IMR-90 (cell line): ENCODE measurements at regions not wholly inside any gene's neighbourhood (a gene's known extent, or its start where the extent isn't known, plus 50 kb on each side); places are given as distances from the start of the nearest gene placed in this dataset.

Experiments used
- ATAC-seq: fragments of 200-7000 bp; cut with Tn5 transposase; 2 replicates; pipeline ENCODE4 v1.9.1; 2020; ENCODE audit warnings: low read depth, mild to moderate bottlenecking, moderate library complexity
- BruUV-seq: library from RNA; stranded (reverse); fragments of 400-500 nt; replicated peaks from 2 replicates; lab custom pipeline; 2021; lab: Mats Ljungman, UMichigan
- CTCF ChIA-PET: fragments of 300-600 bp; formaldehyde crosslinking; extraction: SDS; loops from one replicate; lab custom pipeline; 2021; ENCODE audit warnings: antibody characterized with exemption; lab: Yijun Ruan, JAX
- POLR2A ChIA-PET: fragments of 300-600 bp; sonication (Branson Sonifier 250); formaldehyde crosslinking; loops from one replicate; lab custom pipeline; 2022; ENCODE audit warnings: antibody characterized with exemption; ENCODE audit not compliant: unreplicated experiment; lab: Charles Lee
- DNase-seq: peaks from one replicate; pipeline ENCODE4 v3.0.0; 2013
- H2AFZ ChIP-seq: replicated peaks from 2 replicates; pipeline ENCODE3; 2013; ENCODE audit warnings: low read length, mild to moderate bottlenecking; ENCODE audit not compliant: poor library complexity
- H2AK5ac ChIP-seq: 2 replicates; pipeline ENCODE4 v1.6.1; 2013; ENCODE audit warnings: low read depth, low read length, inconsistent platforms
- H2AK9ac ChIP-seq: replicated peaks from 2 replicates; pipeline ENCODE3; 2013; ENCODE audit warnings: mild to moderate bottlenecking, low read depth, low read length, moderate library complexity; ENCODE audit not compliant: poor library complexity
- H2BK120ac ChIP-seq: 2 replicates; pipeline ENCODE4 v1.6.1; 2013; ENCODE audit warnings: low read depth, low read length, inconsistent platforms
- H2BK15ac ChIP-seq: 3 replicates; pipeline ENCODE4 v1.6.1; 2013; ENCODE audit warnings: low read depth, low read length, inconsistent platforms
- H2BK20ac ChIP-seq: 2 replicates; pipeline ENCODE4 v1.6.1; 2013; ENCODE audit warnings: low read depth, mild to moderate bottlenecking, inconsistent platforms, low read length, moderate library complexity
- H2BK5ac ChIP-seq: 2 replicates; pipeline ENCODE4 v1.6.1; 2013; ENCODE audit warnings: mild to moderate bottlenecking, low read depth, low read length, inconsistent platforms; ENCODE audit not compliant: poor library complexity, severe bottlenecking
- H3K14ac ChIP-seq: replicated peaks from 2 replicates; pipeline ENCODE4 v1.6.1; 2013; ENCODE audit warnings: low read depth, low read length, inconsistent platforms
- H3K18ac ChIP-seq: 2 replicates; pipeline ENCODE4 v1.6.1; 2013; ENCODE audit warnings: low read depth, low read length, control low read depth
- H3K23ac ChIP-seq: 2 replicates; pipeline ENCODE4 v1.6.1; 2013; ENCODE audit warnings: low read depth, low read length, inconsistent platforms
- H3K27ac ChIP-seq: 2 replicates; pipeline ENCODE4 v1.5.1; 2013; ENCODE audit warnings: mild to moderate bottlenecking, control low read depth, low read length; ENCODE audit not compliant: insufficient read depth
- H3K27me3 ChIP-seq: 2 replicates; pipeline ENCODE4 v1.6.1; 2013; ENCODE audit warnings: low read length; ENCODE audit not compliant: control insufficient read depth, insufficient read depth
- H3K36me3 ChIP-seq: 2 replicates; pipeline ENCODE4 v1.6.1; 2013; ENCODE audit warnings: low read length, mixed read lengths; ENCODE audit not compliant: control insufficient read depth, insufficient read depth
- H3K4ac ChIP-seq: 2 replicates; pipeline ENCODE4 v1.6.1; 2013; ENCODE audit warnings: low read depth, low read length, inconsistent platforms
- H3K4me1 ChIP-seq: 2 replicates; pipeline ENCODE4 v1.6.1; 2013; ENCODE audit warnings: low read length, mixed read lengths; ENCODE audit not compliant: control insufficient read depth, insufficient read depth
- H3K4me2 ChIP-seq: 2 replicates; pipeline ENCODE4 v1.6.1; 2013; ENCODE audit warnings: low read depth, mild to moderate bottlenecking, control low read depth, low read length, moderate library complexity
- H3K4me3 ChIP-seq: 2 replicates; pipeline ENCODE4 v1.5.1; 2013; ENCODE audit warnings: low read depth, mild to moderate bottlenecking, control low read depth, low read length, moderate library complexity; ENCODE audit not compliant: insufficient read depth
- H3K56ac ChIP-seq: 2 replicates; pipeline ENCODE4 v1.6.1; 2013; ENCODE audit warnings: low read length, inconsistent platforms; ENCODE audit not compliant: insufficient read depth; ENCODE audit errors: extremely low read depth
- H3K79me1 ChIP-seq, 2 experiments: 2 replicates each; pipeline ENCODE4 v1.6.1; 2013; ENCODE audit warnings: low read length in 2 of 2, inconsistent platforms in 1 of 2, low read depth in 1 of 2
- H3K9ac ChIP-seq: 2 replicates; pipeline ENCODE4 v1.6.1; 2013; ENCODE audit warnings: low read depth, low read length, control low read depth
- H3K9me1 ChIP-seq: 2 replicates; pipeline ENCODE4 v1.6.1; 2013; ENCODE audit warnings: low read length, inconsistent platforms; ENCODE audit not compliant: insufficient read depth
- H3K9me3 ChIP-seq: 2 replicates; pipeline ENCODE4 v1.6.1; 2013; ENCODE audit warnings: low read length; ENCODE audit not compliant: control insufficient read depth, insufficient read depth
- H4K20me1 ChIP-seq: 2 replicates; pipeline ENCODE4 v1.6.1; 2013; ENCODE audit warnings: low read length, inconsistent platforms; ENCODE audit not compliant: insufficient read depth
- H4K5ac ChIP-seq: 2 replicates; pipeline ENCODE4 v1.6.1; 2013; ENCODE audit warnings: mild to moderate bottlenecking, low read depth, low read length, control low read depth
- H4K8ac ChIP-seq, 2 experiments: 2 replicates each; pipeline ENCODE4 v1.6.1; 2013; ENCODE audit warnings: low read depth in 2 of 2, low read length in 2 of 2, control low read depth in 1 of 2, inconsistent platforms in 1 of 2
- H4K91ac ChIP-seq: 2 replicates; pipeline ENCODE4 v1.6.1; 2013; ENCODE audit warnings: low read depth, low read length, inconsistent platforms; ENCODE audit not compliant: insufficient read depth
- BHLHE40 ChIP-seq: fragments of 150-350 bp; IDR thresholded peaks from 2 replicates; pipeline ENCODE4 v1.6.1; 2016; ENCODE audit warnings: mild to moderate bottlenecking, low read depth, low read length
- CHD1 ChIP-seq: IDR thresholded peaks from 2 replicates; pipeline ENCODE4 v1.6.1; 2012; ENCODE audit warnings: low read depth, low read length, improper control_type of control experiment
- FOS ChIP-seq: fragments of 150-350 bp; IDR thresholded peaks from 2 replicates; pipeline ENCODE4 v1.6.1; 2016; ENCODE audit warnings: low read depth, low read length
- MXI1 ChIP-seq: IDR thresholded peaks from 2 replicates; pipeline ENCODE4 v1.6.1; 2012; ENCODE audit warnings: low read depth, mild to moderate bottlenecking, low read length, moderate library complexity, borderline replicate concordance
- NFE2L2 ChIP-seq: fragments of 150-350 bp; IDR thresholded peaks from 2 replicates; pipeline ENCODE4 v1.6.1; 2016; ENCODE audit warnings: low read depth, mild to moderate bottlenecking, low read length
- POLR2A ChIP-seq: IDR thresholded peaks from 2 replicates; pipeline ENCODE4 v1.6.1; 2012; ENCODE audit warnings: mild to moderate bottlenecking, low read depth, low read length
- RCOR1 ChIP-seq: IDR thresholded peaks from 2 replicates; pipeline ENCODE4 v1.6.1; 2012; ENCODE audit warnings: mild to moderate bottlenecking, low read length, improper control_type of control experiment; ENCODE audit not compliant: insufficient replicate concordance
- SMC3 ChIP-seq: fragments of 150-350 bp; IDR thresholded peaks from 2 replicates; pipeline ENCODE4 v1.6.1; 2016; ENCODE audit warnings: low read depth, mild to moderate bottlenecking, antibody characterized with exemption, low read length, moderate library complexity
- WGBS, 2 experiments: methylation state at CpG; one replicate each; pipeline versions ENCODE4 v1.1.5 to v1.1.7; 2013; ENCODE audit warnings: missing lambda C conversion rate in 2 of 2; ENCODE audit not compliant: insufficient read length in 1 of 2; ENCODE audit errors: extremely low coverage in 2 of 2; 5-methylcytosine and 5-hydroxymethylcytosine counted together
- dilution Hi-C: fragments of 300-500 bp; cut with HindIII; formaldehyde crosslinking; loops from one replicate; pipeline ENCODE4 v1.14.3; 2018; ENCODE audit warnings: low sequenced_read_pairs; ENCODE audit not compliant: unreplicated experiment
- in situ Hi-C: fragments of 300-500 bp; cut with MboI; formaldehyde crosslinking; loops from 3 replicates; pipeline ENCODE4 v1.14.3; 2019; ENCODE audit warnings: low sequenced_read_pairs, inconsistent platforms, mixed read lengths
- intact Hi-C: fragments of 100-400 bp; cut with micrococcal nuclease; formaldehyde crosslinking; loops from 2 replicates; pipeline ENCODE4 v1.10.0; 2022
- TF ChIP-seq, protein P1 (sequence below): fragments of 150-350 bp; IDR thresholded peaks from 2 replicates; pipeline ENCODE4 v1.6.1; 2016; ENCODE audit warnings: low read depth, mild to moderate bottlenecking, low read length, moderate library complexity, borderline replicate concordance
- TF ChIP-seq, protein P2 (sequence below): fragments of 150-350 bp; IDR thresholded peaks from 2 replicates; pipeline ENCODE4 v1.6.1; 2017; ENCODE audit warnings: mild to moderate bottlenecking, antibody characterized with exemption, low read length, low read depth
- TF ChIP-seq, protein P3 (sequence below): conservative IDR thresholded peaks from 2 replicates; pipeline ENCODE4 v1.5.1; 2012; ENCODE audit warnings: mild to moderate bottlenecking, low read depth, low read length, improper control_type of control experiment

DNA sequence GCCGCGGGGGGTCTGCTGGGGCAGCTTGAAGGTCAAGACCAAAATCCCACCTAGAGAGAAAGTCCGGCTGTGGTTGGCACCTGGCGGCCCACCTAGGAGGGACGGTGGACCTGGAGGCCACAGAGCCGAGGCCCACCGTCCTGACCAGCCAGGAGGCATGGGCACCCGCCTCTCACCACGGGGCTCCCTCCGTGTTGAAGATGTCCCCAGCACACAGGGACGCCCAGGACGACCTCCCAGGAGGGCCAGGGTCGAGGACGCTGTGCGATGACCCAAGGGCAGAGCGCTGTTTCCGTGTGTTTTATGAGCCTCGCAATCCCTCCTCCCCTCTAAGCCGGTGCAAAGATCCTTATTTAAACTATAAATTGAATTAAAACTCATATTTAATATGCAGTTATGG, 131.2 kb downstream of the C16orf95 start:
- TF ChIP-seq FOS (no peak), SMC3 (no peak), CHD1 (no peak), NFE2L2 (no peak), BHLHE40 (no peak), RCOR1 (no peak), POLR2A (no peak), MXI1 (no peak)
- TF ChIP-seq, protein P1, sequence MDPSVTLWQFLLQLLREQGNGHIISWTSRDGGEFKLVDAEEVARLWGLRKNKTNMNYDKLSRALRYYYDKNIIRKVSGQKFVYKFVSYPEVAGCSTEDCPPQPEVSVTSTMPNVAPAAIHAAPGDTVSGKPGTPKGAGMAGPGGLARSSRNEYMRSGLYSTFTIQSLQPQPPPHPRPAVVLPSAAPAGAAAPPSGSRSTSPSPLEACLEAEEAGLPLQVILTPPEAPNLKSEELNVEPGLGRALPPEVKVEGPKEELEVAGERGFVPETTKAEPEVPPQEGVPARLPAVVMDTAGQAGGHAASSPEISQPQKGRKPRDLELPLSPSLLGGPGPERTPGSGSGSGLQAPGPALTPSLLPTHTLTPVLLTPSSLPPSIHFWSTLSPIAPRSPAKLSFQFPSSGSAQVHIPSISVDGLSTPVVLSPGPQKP: no peak
- TF ChIP-seq, protein P2, sequence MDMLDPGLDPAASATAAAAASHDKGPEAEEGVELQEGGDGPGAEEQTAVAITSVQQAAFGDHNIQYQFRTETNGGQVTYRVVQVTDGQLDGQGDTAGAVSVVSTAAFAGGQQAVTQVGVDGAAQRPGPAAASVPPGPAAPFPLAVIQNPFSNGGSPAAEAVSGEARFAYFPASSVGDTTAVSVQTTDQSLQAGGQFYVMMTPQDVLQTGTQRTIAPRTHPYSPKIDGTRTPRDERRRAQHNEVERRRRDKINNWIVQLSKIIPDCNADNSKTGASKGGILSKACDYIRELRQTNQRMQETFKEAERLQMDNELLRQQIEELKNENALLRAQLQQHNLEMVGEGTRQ: no peak
- TF ChIP-seq, protein P3, sequence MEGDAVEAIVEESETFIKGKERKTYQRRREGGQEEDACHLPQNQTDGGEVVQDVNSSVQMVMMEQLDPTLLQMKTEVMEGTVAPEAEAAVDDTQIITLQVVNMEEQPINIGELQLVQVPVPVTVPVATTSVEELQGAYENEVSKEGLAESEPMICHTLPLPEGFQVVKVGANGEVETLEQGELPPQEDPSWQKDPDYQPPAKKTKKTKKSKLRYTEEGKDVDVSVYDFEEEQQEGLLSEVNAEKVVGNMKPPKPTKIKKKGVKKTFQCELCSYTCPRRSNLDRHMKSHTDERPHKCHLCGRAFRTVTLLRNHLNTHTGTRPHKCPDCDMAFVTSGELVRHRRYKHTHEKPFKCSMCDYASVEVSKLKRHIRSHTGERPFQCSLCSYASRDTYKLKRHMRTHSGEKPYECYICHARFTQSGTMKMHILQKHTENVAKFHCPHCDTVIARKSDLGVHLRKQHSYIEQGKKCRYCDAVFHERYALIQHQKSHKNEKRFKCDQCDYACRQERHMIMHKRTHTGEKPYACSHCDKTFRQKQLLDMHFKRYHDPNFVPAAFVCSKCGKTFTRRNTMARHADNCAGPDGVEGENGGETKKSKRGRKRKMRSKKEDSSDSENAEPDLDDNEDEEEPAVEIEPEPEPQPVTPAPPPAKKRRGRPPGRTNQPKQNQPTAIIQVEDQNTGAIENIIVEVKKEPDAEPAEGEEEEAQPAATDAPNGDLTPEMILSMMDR: no peak
- H2BK5ac ChIP-seq: no peak overlapping the region
- ChIA-PET POLR2A (no interaction called here), CTCF (no interaction called here)
- in situ Hi-C loops: no loop called here
- no peak overlapping the region for H3K27ac ChIP-seq
- no peak overlapping the region for H3K4me3 ChIP-seq
- H3K36me3 ChIP-seq: no peaks in the 10 kb centered on the region
- no peak for DNase-seq
- H3K9ac ChIP-seq: no peak overlapping the region
- peaks cover 3% of the 10 kb centered on the region; the same call in 1 of the 2 replicates for H3K9me1 ChIP-seq
- no peaks in the 10 kb centered on the region for H3K79me1 ChIP-seq
- ATAC-seq: no peak
- H4K5ac ChIP-seq: no peak overlapping the region
- H2BK20ac ChIP-seq: no peak overlapping the region
- no peak overlapping the region for H2AK5ac ChIP-seq
- no peak overlapping the region for H3K18ac ChIP-seq
- intact Hi-C loops: no loop called here
- 100% methylated on average over 2 of the region's 19 CpGs; no CpG with 5 or more reads in 1 of the 2 experiments for WGBS, 2 experiments
- no peak overlapping the region for H2BK120ac ChIP-seq
- no peaks in the 10 kb centered on the region for H4K20me1 ChIP-seq
- H3K56ac ChIP-seq: no peak overlapping the region
- no TSS peak for BruUV-seq
- H4K8ac ChIP-seq: no peak overlapping the region
- no peak overlapping the region for H4K91ac ChIP-seq
- H3K4me2 ChIP-seq: no peak overlapping the region
- peaks cover 18% of the 10 kb centered on the region for H3K9me3 ChIP-seq
- H2AFZ ChIP-seq: no peak overlapping the region
- no peak overlapping the region for H3K23ac ChIP-seq
- no peaks in the 10 kb centered on the region; the same call in 1 of the 2 replicates for H3K4me1 ChIP-seq
- dilution Hi-C loops: no loop called here
- no peak overlapping the region for H2AK9ac ChIP-seq
- H3K14ac ChIP-seq: no peak overlapping the region
- no peaks in the 10 kb centered on the region; the same call in 1 of the 2 replicates for H3K27me3 ChIP-seq
- no peak overlapping the region for H2BK15ac ChIP-seq
- no peak overlapping the region for H3K4ac ChIP-seq
